SHP77 (cell line): ENCODE measurements at regions not wholly inside any gene's neighbourhood (a gene's known extent, or its start where the extent isn't known, plus 50 kb on each side); places are given as distances from the start of the nearest gene placed in this dataset.
"Not testable (repeated sequence)": the region's sequence is repeated elsewhere in the genome, so short reads cannot be mapped to it uniquely, and the experiment has no call there.

Source experiments
- DNase-seq, 2 experiments: peaks; one replicate each; lab custom pipeline; 2025; lab: John Stamatoyannopoulos, UW

DNA sequence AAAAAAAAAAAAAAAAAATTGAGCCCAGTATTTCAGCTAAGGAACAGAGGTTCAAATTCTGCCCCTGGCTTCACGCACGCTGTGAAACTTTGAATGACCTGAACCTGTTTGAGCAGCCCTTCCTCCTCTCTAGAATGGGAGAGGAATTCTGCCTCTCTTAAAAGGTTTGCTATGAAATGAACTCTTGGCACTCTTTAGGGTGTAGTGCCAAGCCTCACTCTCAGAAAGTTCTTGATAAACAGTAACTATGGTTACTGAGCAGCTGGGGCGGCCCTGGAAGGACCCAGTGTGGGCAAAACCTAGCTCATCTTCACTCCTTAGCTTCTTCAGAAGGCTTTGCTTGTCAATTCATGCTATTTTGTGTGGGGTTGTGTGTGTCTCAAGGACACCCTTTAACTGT is 73.7 kb downstream of the GEMIN8 start:
- no peak for DNase-seq

- no peak for DNase-seq
These were observed 74.5 kb downstream of the GEMIN8 start for GRCh38 chrX:13955095-13955647.

DNA sequence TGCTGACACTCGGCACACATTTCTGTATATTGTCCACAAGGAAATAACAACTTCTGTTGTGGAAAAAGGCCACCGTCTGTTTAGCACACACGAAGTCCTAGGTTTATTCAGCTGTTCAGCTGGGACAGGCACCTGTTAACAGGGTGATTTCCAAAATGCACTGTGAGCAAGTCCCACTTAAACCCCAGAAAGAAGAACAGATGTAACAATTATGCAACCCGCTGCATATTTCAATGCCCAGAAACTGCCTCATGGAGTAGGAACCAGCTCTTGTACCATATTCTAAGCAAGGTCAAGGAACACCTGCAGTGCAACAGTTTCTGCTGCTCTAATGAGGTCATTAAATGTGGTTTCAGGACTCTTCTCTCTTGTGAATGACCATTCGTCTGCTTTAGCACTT is 77.1 kb downstream of the GEMIN8 start:
- DNase-seq: no peak

DNA sequence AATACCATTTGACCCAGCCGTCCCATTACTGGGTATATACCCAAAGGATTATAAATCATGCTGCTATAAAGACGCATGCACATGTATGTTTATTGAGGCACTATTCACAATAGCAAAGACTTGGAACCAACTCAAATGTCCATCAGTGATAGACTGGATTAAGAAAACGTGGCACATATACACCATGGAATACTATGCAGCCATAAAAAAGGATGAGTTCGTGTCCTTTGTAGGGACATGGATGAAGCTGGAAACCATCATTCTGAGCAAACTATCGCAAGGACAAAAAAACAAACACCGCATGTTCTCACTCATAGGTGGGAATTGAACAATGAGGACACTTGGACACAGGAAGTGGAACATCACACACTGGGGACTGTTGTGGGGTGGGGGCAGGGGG is 83.5 kb downstream of the GEMIN8 start:
- DNase-seq: not testable (repeated sequence)

- DNase-seq: not testable (repeated sequence)
These were observed 83.9 kb downstream of the GEMIN8 start for GRCh38 chrX:13945787-13946186.

DNA sequence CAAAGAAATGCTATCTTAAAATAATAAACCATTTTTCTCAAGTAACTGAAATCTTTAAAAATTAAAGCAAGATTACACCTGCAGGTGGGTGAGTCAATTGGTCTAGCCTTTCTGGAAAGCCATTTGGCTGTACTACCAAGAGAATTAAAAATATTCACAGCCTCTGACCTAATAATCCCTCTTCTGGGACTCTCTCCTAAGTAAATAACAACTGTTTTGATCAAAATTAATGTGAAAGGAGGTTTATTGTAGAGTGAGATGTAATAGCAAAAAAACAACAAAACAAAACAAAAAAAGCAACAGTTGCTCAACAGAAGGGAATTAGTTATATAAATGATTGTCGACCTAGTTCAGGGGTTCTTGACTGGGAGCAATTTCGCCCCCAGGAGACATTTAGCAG is 89.0 kb downstream of the GEMIN8 start:
- no peak for DNase-seq

- no peak for DNase-seq
These were observed 89.7 kb downstream of the GEMIN8 start for GRCh38 chrX:13939741-13940597.

DNA sequence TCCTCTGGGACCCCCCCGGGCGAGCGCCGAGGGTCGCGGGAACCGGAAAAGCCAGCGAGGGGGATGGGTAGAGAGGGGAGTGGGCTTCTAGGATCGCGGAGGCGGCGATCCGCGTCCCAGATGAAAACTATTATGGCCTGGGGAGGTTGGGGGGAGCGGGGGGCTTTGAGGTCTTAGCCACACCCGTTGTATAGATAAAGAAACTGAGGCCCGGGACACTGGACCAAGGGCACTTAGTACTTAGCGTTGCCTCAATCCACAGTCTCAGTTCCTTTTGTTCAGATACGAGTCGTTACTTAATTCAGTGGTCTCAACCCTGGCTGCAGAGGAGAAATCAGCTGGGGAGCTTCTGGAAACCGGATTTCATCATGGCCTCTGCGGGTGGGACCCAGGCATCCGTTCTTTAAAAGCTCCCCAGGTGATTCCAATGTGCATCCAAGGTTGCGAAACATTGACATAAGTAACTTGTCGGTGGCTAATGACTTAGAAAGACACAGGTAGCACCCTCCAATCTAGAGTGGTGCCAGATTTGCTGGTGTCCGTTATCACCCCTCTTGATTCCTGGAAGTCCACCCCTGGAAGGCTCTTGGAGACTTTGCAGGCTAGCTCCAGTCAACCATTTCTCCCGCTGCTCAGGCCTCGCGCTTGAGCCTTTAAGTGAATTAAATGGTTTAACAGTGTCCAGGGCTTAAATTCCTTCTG is 90.7 kb downstream of the GEMIN8 start:
- DNase-seq: no peak

- DNase-seq: no peak
These were observed 91.5 kb downstream of the GEMIN8 start for GRCh38 chrX:13938051-13938828.

GRCh38 chrX:13937370-13938050 is 92.2 kb downstream of the GEMIN8 start:
- DNase-seq: no peak

- no peak for DNase-seq
These were observed 93.0 kb downstream of the GEMIN8 start for GRCh38 chrX:13936521-13937225.

- no peak for DNase-seq
These were observed 95.0 kb downstream of the GEMIN8 start for GRCh38 chrX:13934731-13935130.

DNA sequence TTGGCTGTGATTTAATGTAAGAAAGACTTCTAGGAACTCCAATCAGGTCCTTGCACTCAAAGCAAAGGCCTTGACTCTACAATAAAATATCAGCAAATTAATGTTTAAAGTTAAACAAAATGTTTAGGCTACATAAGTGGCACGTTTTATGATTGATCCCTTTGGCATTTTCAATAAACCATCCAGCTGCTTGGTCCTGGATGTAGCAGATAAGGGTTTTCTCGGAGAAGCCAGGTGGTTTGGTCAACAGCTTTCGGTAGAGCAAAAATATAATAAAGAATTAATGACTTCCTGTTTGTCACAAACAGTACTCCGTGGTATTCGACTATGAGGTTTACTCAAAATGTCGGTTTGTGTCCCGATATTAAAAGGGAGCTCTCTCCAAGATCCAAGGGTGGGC is 95.8 kb downstream of the GEMIN8 start:
- DNase-seq: no peak

GRCh38 chrX:13933352-13933751 is 96.3 kb downstream of the GEMIN8 start:
- DNase-seq: no peak

- DNase-seq: no peak
These were observed 97.3 kb downstream of the GEMIN8 start for GRCh38 chrX:13932416-13932815.

- no peak for DNase-seq
These were observed 102.5 kb downstream of the GEMIN8 start for GRCh38 chrX:13927175-13927574.

DNA sequence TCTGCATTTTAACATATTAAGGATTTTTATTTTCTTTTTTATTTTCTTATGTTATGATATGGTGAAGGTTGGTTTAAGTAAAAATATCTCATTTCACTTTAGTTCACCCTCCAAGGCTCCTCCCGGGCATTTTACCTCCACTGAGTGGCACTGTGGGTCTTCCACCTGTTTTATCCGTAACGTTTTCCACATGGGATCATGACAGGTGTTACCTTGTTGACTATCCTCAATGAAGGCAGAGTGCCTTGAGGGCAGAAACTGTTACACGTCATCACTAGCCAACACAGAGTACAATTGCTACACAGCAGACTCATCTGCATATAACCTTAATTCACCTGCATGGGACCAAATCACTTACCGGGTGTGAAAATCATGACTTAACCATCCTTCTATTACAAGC is 105.8 kb downstream of the GEMIN8 start:
- DNase-seq: peak; percentile 0 to 5

DNA sequence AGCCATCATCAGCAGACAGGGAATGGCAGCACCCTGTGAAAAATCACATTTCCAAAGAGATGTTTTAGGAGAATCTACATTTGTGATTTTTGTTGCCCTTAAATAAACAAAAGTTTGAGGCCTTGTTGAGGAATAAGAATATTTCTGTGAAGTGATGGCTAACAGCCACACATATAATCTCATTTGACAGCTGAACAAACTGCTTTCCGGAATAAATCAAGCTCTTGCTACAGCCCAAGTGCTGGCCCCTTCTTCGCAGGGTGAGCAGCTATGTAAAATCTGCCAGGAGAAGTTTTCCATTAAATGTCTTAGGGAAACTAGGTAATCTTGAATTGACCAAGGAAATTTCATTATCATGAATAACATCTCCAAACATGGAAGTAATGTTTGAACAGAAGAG is 106.4 kb upstream of the GPM6B start:
- DNase-seq: no peak

- DNase-seq: no peak
These were observed 100.6 kb upstream of the GPM6B start for GRCh38 chrX:13917507-13917906.

GRCh38 chrX:13911586-13911985 is 94.7 kb upstream of the GPM6B start:
- no peak for DNase-seq

DNA sequence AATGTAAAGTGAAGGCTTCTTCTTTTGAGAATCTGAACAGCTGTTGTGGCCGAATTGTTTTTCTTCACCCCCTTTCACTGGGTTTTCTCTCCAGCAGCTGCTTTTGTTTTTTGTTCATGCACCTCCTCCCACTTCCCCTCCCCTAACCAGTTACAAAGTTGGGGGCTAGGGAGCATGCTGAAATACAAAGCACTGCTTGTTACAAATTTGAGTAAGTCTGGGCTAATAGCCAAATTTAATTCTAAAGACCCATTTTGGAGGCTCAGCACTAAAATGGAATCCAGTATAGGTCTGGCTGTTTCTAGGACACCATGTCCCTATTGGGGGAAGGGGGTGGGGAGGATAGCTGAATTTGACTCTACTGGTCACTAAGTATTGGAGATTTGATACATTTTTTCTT is 89.2 kb upstream of the GPM6B start:
- no peak for DNase-seq
